GM23338 (cell line): ENCODE measurements at regions not wholly inside any gene's neighbourhood (a gene's known extent, or its start where the extent isn't known, plus 50 kb on each side); places are given as distances from the start of the nearest gene placed in this dataset.

ENCODE experiments used
- ATAC-seq: fragments of 200-7000 bp; cut with Tn5 transposase; 3 replicates; pipeline ENCODE4 v1.9.1; 2020
- DNase-seq: peaks from one replicate; pipeline ENCODE4 v3.0.0-alpha.2; 2015; ENCODE audit warnings: low spot score
- H2AFZ ChIP-seq: fragments of 200-600 bp; sonication (generic); 2 replicates; pipeline ENCODE4 v1.8.0; 2016; ENCODE audit warnings: antibody characterized with exemption, mild to moderate bottlenecking, moderate library complexity
- H3F3A ChIP-seq: fragments of 200-600 bp; sonication (generic); replicated peaks from 2 replicates; pipeline ENCODE4 v1.8.0; 2017; ENCODE audit warnings: antibody characterized with exemption, mixed run types, low read depth
- H3K27ac ChIP-seq: fragments of 200-600 bp; sonication (generic); 2 replicates; pipeline ENCODE4 v1.6.1; 2016; ENCODE audit warnings: low read depth
- H3K27me3 ChIP-seq: fragments of 200-600 bp; sonication (generic); 2 replicates; pipeline ENCODE4 v1.8.0; 2016; ENCODE audit warnings: mild to moderate bottlenecking, mixed run types, moderate library complexity; ENCODE audit not compliant: insufficient read depth
- H3K36me3 ChIP-seq: fragments of 200-600 bp; sonication (generic); 2 replicates; pipeline ENCODE4 v1.8.0; 2016; ENCODE audit warnings: mild to moderate bottlenecking; ENCODE audit not compliant: insufficient read depth
- H3K4me1 ChIP-seq: fragments of 200-600 bp; sonication (generic); 2 replicates; pipeline ENCODE4 v1.8.0; 2016; ENCODE audit warnings: mild to moderate bottlenecking, moderate library complexity; ENCODE audit not compliant: insufficient read depth
- H3K4me2 ChIP-seq: fragments of 200-600 bp; sonication (generic); 2 replicates; pipeline ENCODE4 v1.7.1; 2017; ENCODE audit warnings: mixed run types
- H3K4me3 ChIP-seq: fragments of 200-600 bp; sonication (generic); 2 replicates; pipeline ENCODE4 v1.6.1; 2016; ENCODE audit warnings: mixed run types
- H3K79me2 ChIP-seq: fragments of 200-600 bp; sonication (generic); replicated peaks from 2 replicates; pipeline ENCODE4 v1.8.0; 2017; ENCODE audit warnings: mild to moderate bottlenecking; ENCODE audit not compliant: insufficient read depth
- H3K9me2 ChIP-seq: fragments of 200-600 bp; sonication (generic); 2 replicates; pipeline ENCODE4 v1.8.0; 2017; ENCODE audit not compliant: insufficient read depth
- H4K20me1 ChIP-seq: fragments of 200-600 bp; sonication (generic); replicated peaks from 2 replicates; pipeline ENCODE4 v1.8.0; 2017; ENCODE audit warnings: mild to moderate bottlenecking; ENCODE audit not compliant: insufficient read depth
- H3K27ac Mint-ChIP-seq: 2 replicates; pipeline ENCODE4 v1.8.0; 2020; ENCODE audit warnings: inconsistent platforms, mild to moderate bottlenecking, moderate library complexity, mixed read lengths
- H3K27me3 Mint-ChIP-seq: 3 replicates; pipeline ENCODE4 v1.8.0; 2022; ENCODE audit warnings: low read depth, mild to moderate bottlenecking, moderate library complexity, mixed read lengths, inconsistent platforms; ENCODE audit not compliant: insufficient read depth, poor library complexity
- H3K36me3 Mint-ChIP-seq: 3 replicates; pipeline ENCODE4 v1.8.0; 2021; ENCODE audit warnings: low read depth, mild to moderate bottlenecking, inconsistent platforms, moderate library complexity, mixed read lengths
- H3K4me1 Mint-ChIP-seq: 3 replicates; pipeline ENCODE4 v1.8.0; 2020; ENCODE audit warnings: mild to moderate bottlenecking, inconsistent platforms, mixed read lengths
- H3K4me3 Mint-ChIP-seq: 3 replicates; pipeline ENCODE4 v1.8.0; 2021; ENCODE audit warnings: moderate library complexity, mild to moderate bottlenecking, inconsistent platforms, mixed read lengths
- H3K9me3 Mint-ChIP-seq: 3 replicates; pipeline ENCODE4 v1.8.0; 2020; ENCODE audit warnings: moderate library complexity, mild to moderate bottlenecking, inconsistent platforms, mixed read lengths
- CREB1 ChIP-seq: fragments of 250-450 bp; sonication (Bioruptor Pico); IDR thresholded peaks from 2 replicates; pipeline ENCODE4 v1.5.0; 2020; ENCODE audit warnings: low read depth, mild to moderate bottlenecking, moderate library complexity
- EZH2 ChIP-seq: fragments of 200-600 bp; sonication (generic); IDR thresholded peaks from one replicate; pipeline ENCODE4 v1.8.0; 2017; ENCODE audit warnings: antibody characterized with exemption, mild to moderate bottlenecking, low read depth; ENCODE audit not compliant: unreplicated experiment
- EZH2phosphoT487 ChIP-seq: fragments of 200-600 bp; sonication (generic); IDR thresholded peaks from one replicate; pipeline ENCODE4 v1.8.1; 2018; ENCODE audit warnings: antibody characterized with exemption; ENCODE audit not compliant: unreplicated experiment
- JUNB ChIP-seq: IDR thresholded peaks from one replicate; pipeline ENCODE4 v1.6.1; 2016; ENCODE audit warnings: antibody characterized with exemption; ENCODE audit not compliant: unreplicated experiment
- NANOG ChIP-seq: IDR thresholded peaks from 2 replicates; pipeline ENCODE4 v1.6.1; 2016; ENCODE audit warnings: antibody characterized with exemption, borderline replicate concordance
- POLR2AphosphoS5 ChIP-seq: IDR thresholded peaks from 2 replicates; pipeline ENCODE4 v1.6.1; 2016; ENCODE audit warnings: antibody characterized with exemption, low read depth
- STAT1 ChIP-seq: IDR thresholded peaks from one replicate; pipeline ENCODE4 v1.6.1; 2016; ENCODE audit warnings: antibody characterized with exemption; ENCODE audit not compliant: unreplicated experiment
- ZNF114 ChIP-seq: fragments of 250-450 bp; sonication (Bioruptor Pico); IDR thresholded peaks from 2 replicates; pipeline ENCODE4 v1.5.0; 2020; ENCODE audit warnings: mild to moderate bottlenecking, moderate library complexity
- ZNF331 ChIP-seq: fragments of 250-450 bp; sonication (Bioruptor Pico); IDR thresholded peaks from 2 replicates; pipeline ENCODE4 v1.5.0; 2020; ENCODE audit warnings: low read depth, mild to moderate bottlenecking, moderate library complexity
- TF ChIP-seq, protein P1 (sequence below), 2 experiments: fragments of 200-600 bp in 1 of 2; sonication (generic) in 1 of 2; conservative IDR thresholded peaks; 2 replicates each; pipeline versions ENCODE4 v1.5.1 to v1.6.1; 2016 to 2017; ENCODE audit warnings: antibody characterized with exemption in 2 of 2, low read depth in 2 of 2, mild to moderate bottlenecking in 2 of 2, moderate library complexity in 1 of 2
- TF ChIP-seq, protein P2 (sequence below): fragments of 250-450 bp; sonication (Bioruptor Pico); IDR thresholded peaks from 2 replicates; pipeline ENCODE4 v1.5.0; 2020; ENCODE audit warnings: mild to moderate bottlenecking, moderate library complexity
- TF ChIP-seq, protein P3 (sequence below): IDR thresholded peaks from 2 replicates; pipeline ENCODE4 v1.6.1; 2016; ENCODE audit warnings: antibody characterized with exemption
- TF ChIP-seq, protein P4 (sequence below): IDR thresholded peaks from one replicate; pipeline ENCODE4 v1.6.1; 2018; ENCODE audit warnings: antibody characterized with exemption; ENCODE audit not compliant: unreplicated experiment

DNA sequence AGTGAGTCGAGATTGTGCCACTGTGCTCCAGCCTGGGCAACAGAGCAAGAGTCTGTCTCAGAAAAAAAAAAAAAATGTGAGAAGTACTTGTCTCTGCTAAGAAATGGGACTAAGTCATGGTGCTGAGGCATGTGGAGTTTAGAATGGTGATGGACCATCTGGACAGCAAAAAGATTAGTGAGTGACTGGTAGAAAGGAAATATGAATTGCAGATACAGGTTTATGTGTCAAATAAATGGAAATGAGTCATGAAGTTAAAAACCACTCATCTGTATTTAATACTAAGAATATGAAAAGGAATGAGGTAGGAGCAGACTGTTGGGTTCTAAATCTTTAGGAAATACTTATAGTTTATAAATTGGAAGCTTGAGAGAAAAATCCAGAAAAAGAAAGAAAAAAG is 625.7 kb upstream of the ANKRD30A start:
- H4K20me1 ChIP-seq = no peaks in the 10 kb centered on the region
- no peak overlapping the region for H3K4me3 ChIP-seq
- H3F3A ChIP-seq = no peaks in the 10 kb centered on the region
- TF ChIP-seq JUNB = no peak
- TF ChIP-seq, protein P1, sequence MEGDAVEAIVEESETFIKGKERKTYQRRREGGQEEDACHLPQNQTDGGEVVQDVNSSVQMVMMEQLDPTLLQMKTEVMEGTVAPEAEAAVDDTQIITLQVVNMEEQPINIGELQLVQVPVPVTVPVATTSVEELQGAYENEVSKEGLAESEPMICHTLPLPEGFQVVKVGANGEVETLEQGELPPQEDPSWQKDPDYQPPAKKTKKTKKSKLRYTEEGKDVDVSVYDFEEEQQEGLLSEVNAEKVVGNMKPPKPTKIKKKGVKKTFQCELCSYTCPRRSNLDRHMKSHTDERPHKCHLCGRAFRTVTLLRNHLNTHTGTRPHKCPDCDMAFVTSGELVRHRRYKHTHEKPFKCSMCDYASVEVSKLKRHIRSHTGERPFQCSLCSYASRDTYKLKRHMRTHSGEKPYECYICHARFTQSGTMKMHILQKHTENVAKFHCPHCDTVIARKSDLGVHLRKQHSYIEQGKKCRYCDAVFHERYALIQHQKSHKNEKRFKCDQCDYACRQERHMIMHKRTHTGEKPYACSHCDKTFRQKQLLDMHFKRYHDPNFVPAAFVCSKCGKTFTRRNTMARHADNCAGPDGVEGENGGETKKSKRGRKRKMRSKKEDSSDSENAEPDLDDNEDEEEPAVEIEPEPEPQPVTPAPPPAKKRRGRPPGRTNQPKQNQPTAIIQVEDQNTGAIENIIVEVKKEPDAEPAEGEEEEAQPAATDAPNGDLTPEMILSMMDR (conservative IDR thresholded peaks at IDR 0.05; ENCODE audit: low read depth in 2 of 2) = no peak
- TF ChIP-seq POLR2AphosphoS5 = no peak
- TF ChIP-seq STAT1 = no peak
- TF ChIP-seq, protein P2, sequence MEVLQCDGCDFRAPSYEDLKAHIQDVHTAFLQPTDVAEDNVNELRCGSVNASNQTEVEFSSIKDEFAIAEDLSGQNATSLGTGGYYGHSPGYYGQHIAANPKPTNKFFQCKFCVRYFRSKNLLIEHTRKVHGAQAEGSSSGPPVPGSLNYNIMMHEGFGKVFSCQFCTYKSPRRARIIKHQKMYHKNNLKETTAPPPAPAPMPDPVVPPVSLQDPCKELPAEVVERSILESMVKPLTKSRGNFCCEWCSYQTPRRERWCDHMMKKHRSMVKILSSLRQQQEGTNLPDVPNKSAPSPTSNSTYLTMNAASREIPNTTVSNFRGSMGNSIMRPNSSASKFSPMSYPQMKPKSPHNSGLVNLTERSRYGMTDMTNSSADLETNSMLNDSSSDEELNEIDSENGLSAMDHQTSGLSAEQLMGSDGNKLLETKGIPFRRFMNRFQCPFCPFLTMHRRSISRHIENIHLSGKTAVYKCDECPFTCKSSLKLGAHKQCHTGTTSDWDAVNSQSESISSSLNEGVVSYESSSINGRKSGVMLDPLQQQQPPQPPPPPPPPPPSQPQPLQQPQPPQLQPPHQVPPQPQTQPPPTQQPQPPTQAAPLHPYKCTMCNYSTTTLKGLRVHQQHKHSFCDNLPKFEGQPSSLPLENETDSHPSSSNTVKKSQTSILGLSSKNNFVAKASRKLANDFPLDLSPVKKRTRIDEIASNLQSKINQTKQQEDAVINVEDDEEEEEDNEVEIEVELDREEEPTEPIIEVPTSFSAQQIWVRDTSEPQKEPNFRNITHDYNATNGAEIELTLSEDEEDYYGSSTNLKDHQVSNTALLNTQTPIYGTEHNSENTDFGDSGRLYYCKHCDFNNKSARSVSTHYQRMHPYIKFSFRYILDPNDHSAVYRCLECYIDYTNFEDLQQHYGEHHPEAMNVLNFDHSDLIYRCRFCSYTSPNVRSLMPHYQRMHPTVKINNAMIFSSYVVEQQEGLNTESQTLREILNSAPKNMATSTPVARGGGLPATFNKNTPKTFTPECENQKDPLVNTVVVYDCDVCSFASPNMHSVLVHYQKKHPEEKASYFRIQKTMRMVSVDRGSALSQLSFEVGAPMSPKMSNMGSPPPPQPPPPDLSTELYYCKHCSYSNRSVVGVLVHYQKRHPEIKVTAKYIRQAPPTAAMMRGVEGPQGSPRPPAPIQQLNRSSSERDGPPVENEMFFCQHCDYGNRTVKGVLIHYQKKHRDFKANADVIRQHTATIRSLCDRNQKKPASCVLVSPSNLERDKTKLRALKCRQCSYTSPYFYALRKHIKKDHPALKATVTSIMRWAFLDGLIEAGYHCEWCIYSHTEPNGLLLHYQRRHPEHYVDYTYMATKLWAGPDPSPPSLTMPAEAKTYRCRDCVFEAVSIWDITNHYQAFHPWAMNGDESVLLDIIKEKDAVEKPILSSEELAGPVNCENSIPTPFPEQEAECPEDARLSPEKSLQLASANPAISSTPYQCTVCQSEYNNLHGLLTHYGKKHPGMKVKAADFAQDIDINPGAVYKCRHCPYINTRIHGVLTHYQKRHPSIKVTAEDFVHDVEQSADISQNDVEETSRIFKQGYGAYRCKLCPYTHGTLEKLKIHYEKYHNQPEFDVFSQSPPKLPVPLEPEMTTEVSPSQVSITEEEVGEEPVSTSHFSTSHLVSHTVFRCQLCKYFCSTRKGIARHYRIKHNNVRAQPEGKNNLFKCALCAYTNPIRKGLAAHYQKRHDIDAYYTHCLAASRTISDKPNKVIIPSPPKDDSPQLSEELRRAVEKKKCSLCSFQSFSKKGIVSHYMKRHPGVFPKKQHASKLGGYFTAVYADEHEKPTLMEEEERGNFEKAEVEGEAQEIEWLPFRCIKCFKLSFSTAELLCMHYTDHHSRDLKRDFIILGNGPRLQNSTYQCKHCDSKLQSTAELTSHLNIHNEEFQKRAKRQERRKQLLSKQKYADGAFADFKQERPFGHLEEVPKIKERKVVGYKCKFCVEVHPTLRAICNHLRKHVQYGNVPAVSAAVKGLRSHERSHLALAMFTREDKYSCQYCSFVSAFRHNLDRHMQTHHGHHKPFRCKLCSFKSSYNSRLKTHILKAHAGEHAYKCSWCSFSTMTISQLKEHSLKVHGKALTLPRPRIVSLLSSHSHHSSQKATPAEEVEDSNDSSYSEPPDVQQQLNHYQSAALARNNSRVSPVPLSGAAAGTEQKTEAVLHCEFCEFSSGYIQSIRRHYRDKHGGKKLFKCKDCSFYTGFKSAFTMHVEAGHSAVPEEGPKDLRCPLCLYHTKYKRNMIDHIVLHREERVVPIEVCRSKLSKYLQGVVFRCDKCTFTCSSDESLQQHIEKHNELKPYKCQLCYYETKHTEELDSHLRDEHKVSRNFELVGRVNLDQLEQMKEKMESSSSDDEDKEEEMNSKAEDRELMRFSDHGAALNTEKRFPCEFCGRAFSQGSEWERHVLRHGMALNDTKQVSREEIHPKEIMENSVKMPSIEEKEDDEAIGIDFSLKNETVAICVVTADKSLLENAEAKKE (CRISPR knock-in tag) = no peak
- no peak for TF ChIP-seq EZH2
- TF ChIP-seq, protein P3, sequence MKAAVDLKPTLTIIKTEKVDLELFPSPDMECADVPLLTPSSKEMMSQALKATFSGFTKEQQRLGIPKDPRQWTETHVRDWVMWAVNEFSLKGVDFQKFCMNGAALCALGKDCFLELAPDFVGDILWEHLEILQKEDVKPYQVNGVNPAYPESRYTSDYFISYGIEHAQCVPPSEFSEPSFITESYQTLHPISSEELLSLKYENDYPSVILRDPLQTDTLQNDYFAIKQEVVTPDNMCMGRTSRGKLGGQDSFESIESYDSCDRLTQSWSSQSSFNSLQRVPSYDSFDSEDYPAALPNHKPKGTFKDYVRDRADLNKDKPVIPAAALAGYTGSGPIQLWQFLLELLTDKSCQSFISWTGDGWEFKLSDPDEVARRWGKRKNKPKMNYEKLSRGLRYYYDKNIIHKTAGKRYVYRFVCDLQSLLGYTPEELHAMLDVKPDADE = no peak
- no peak for TF ChIP-seq ZNF114 (CRISPR knock-in tag)
- TF ChIP-seq, protein P4, sequence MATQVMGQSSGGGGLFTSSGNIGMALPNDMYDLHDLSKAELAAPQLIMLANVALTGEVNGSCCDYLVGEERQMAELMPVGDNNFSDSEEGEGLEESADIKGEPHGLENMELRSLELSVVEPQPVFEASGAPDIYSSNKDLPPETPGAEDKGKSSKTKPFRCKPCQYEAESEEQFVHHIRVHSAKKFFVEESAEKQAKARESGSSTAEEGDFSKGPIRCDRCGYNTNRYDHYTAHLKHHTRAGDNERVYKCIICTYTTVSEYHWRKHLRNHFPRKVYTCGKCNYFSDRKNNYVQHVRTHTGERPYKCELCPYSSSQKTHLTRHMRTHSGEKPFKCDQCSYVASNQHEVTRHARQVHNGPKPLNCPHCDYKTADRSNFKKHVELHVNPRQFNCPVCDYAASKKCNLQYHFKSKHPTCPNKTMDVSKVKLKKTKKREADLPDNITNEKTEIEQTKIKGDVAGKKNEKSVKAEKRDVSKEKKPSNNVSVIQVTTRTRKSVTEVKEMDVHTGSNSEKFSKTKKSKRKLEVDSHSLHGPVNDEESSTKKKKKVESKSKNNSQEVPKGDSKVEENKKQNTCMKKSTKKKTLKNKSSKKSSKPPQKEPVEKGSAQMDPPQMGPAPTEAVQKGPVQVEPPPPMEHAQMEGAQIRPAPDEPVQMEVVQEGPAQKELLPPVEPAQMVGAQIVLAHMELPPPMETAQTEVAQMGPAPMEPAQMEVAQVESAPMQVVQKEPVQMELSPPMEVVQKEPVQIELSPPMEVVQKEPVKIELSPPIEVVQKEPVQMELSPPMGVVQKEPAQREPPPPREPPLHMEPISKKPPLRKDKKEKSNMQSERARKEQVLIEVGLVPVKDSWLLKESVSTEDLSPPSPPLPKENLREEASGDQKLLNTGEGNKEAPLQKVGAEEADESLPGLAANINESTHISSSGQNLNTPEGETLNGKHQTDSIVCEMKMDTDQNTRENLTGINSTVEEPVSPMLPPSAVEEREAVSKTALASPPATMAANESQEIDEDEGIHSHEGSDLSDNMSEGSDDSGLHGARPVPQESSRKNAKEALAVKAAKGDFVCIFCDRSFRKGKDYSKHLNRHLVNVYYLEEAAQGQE = no peak
- no peak for TF ChIP-seq NANOG
- no peak for TF ChIP-seq ZNF331 (CRISPR knock-in tag)
- TF ChIP-seq CREB1 (CRISPR knock-in tag) = no peak
- no peak for TF ChIP-seq EZH2phosphoT487
- peaks cover 4% of the 10 kb centered on the region; the same call in 2 of the 3 replicates for H3K4me1 Mint-ChIP-seq
- H3K27ac ChIP-seq = no peak overlapping the region
- H2AFZ ChIP-seq = no peak overlapping the region
- no peak overlapping the region for H3K4me2 ChIP-seq
- no peaks in the 10 kb centered on the region for H3K27me3 ChIP-seq
- no peaks in the 10 kb centered on the region; the same call in 2 of the 3 replicates for H3K9me3 Mint-ChIP-seq
- ATAC-seq = no peak
- no peak for DNase-seq
- no peaks in the 10 kb centered on the region for H3K9me2 ChIP-seq
- H3K4me3 Mint-ChIP-seq = no peak overlapping the region
- H3K36me3 Mint-ChIP-seq = no peaks in the 10 kb centered on the region
- H3K79me2 ChIP-seq = no peaks in the 10 kb centered on the region
- peaks cover 2% of the 10 kb centered on the region for H3K27me3 Mint-ChIP-seq
- H3K27ac Mint-ChIP-seq = no peak overlapping the region
- H3K36me3 ChIP-seq = no peaks in the 10 kb centered on the region
- H3K4me1 ChIP-seq = 0 out of 2 replicates have a peak, but pooled peaks cover 5% of the 10 kb centered on the region
